PC-9 (cell line): ENCODE measurements at regions not wholly inside any gene's neighbourhood (a gene's known extent, or its start where the extent isn't known, plus 50 kb on each side); places are given as distances from the start of the nearest gene placed in this dataset.
"Not testable (repeated sequence)": the region's sequence is repeated elsewhere in the genome, so short reads cannot be mapped to it uniquely, and the experiment has no call there.

ENCODE experiments used
- BruUV-seq: library from RNA; stranded (reverse); fragments of 400-500 nt; replicated peaks from 2 replicates; lab custom pipeline; 2021; lab: Mats Ljungman, UMichigan
- CTCF ChIA-PET: fragments of 300-600 bp; sonication (Branson Sonifier 250); formaldehyde crosslinking; loops from one replicate; lab custom pipeline; 2022; ENCODE audit warnings: antibody characterized with exemption; lab: Charles Lee
- POLR2A ChIA-PET: fragments of 300-600 bp; sonication (Branson Sonifier 250); formaldehyde crosslinking; loops from one replicate; lab custom pipeline; 2022; ENCODE audit warnings: antibody characterized with exemption; ENCODE audit not compliant: unreplicated experiment; lab: Charles Lee
- DNase-seq, 2 experiments: peaks; one replicate each; pipeline versions ENCODE4 v3.0.0 to v3.0.0-alpha.2; 2015 to 2022; ENCODE audit warnings: mixed read lengths in 1 of 2
- H2AFZ ChIP-seq: fragments of 200-600 bp; sonication (generic); 2 replicates; pipeline ENCODE4 v1.8.1; 2017; ENCODE audit warnings: antibody characterized with exemption
- H3F3A ChIP-seq: fragments of 200-600 bp; sonication (generic); 2 replicates; pipeline ENCODE4 v1.8.1; 2017; ENCODE audit warnings: antibody characterized with exemption, mild to moderate bottlenecking, low read depth; ENCODE audit not compliant: insufficient read depth
- H3K27ac ChIP-seq: fragments of 200-600 bp; sonication (generic); 2 replicates; pipeline ENCODE4 v1.6.1; 2016; ENCODE audit warnings: mixed run types
- H3K27me3 ChIP-seq: fragments of 200-600 bp; sonication (generic); 2 replicates; pipeline ENCODE4 v1.6.1; 2016; ENCODE audit warnings: low read depth, mixed run types; ENCODE audit not compliant: insufficient read depth
- H3K36me3 ChIP-seq: fragments of 200-600 bp; sonication (generic); 2 replicates; pipeline ENCODE4 v1.6.1; 2016; ENCODE audit warnings: low read depth, mixed run types
- H3K4me1 ChIP-seq: fragments of 200-600 bp; sonication (generic); replicated peaks from 2 replicates; pipeline ENCODE4 v1.6.1; 2016; ENCODE audit warnings: mixed run types; ENCODE audit not compliant: insufficient read depth
- H3K4me2 ChIP-seq: fragments of 200-600 bp; sonication (generic); 2 replicates; pipeline ENCODE4 v1.6.1; 2017; ENCODE audit warnings: mixed run types
- H3K4me3 ChIP-seq: fragments of 200-600 bp; sonication (generic); 2 replicates; pipeline ENCODE4 v1.6.1; 2016; ENCODE audit warnings: mixed run types
- H3K79me2 ChIP-seq: fragments of 200-600 bp; sonication (generic); 2 replicates; pipeline ENCODE4 v1.6.1; 2017; ENCODE audit warnings: low read depth, mixed run types
- H3K9me2 ChIP-seq: fragments of 200-600 bp; sonication (generic); 2 replicates; pipeline ENCODE4 v1.8.1; 2017; ENCODE audit warnings: mild to moderate bottlenecking; ENCODE audit not compliant: insufficient read depth
- H3K9me3 ChIP-seq: fragments of 200-600 bp; sonication (generic); 2 replicates; pipeline ENCODE4 v1.8.1; 2016; ENCODE audit warnings: low read depth; ENCODE audit not compliant: insufficient read depth
- H4K20me1 ChIP-seq: fragments of 200-600 bp; sonication (generic); 2 replicates; pipeline ENCODE4 v1.8.1; 2017; ENCODE audit not compliant: insufficient read depth
- CTCF ChIP-seq: fragments of 200-600 bp; sonication (generic); conservative IDR thresholded peaks from 2 replicates; pipeline ENCODE4 v1.6.1; 2017; ENCODE audit warnings: mixed run types, antibody characterized with exemption, mild to moderate bottlenecking, moderate library complexity
- EZH2 ChIP-seq: fragments of 200-600 bp; sonication (generic); IDR thresholded peaks from 2 replicates; pipeline ENCODE4 v1.8.0; 2017; ENCODE audit warnings: antibody characterized with exemption, low read depth
- intact Hi-C: fragments of 100-400 bp; cut with micrococcal nuclease; formaldehyde crosslinking; loops from one replicate; pipeline ENCODE4 v1.10.0; 2022; ENCODE audit not compliant: unreplicated experiment

DNA sequence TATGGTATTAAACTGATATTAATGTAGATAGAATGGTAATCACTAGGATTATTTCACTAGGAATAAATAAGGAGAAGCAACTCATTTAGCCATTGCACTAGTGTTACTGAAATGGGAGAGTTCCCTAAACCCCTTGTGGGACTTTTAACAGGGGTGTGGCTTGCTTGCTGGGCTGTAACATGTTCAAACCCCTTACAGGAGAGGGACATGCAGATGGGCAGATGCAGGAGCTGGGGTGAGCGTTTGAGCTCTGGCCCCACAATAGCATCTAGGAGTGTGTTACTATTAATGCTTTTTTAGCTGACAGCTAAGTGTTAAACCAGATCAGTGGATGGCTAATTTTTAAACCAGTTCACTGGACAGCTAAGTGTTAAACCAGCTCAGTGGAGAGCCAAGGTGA, 89.3 kb upstream of the ST8SIA4 start:
- H3F3A ChIP-seq: no peaks in the 10 kb centered on the region
- intact Hi-C loops: no loop called here
- H3K4me3 ChIP-seq: no peak overlapping the region
- H3K27me3 ChIP-seq: no peaks in the 10 kb centered on the region
- ChIA-PET CTCF (no interaction called here), POLR2A (interaction anchor here (0.6 kb wide), 1 partner anchor 1555 kb away, joined by 4 read pairs; no protein-coding TSS in a partner anchor)
- BruUV-seq: no TSS peak
- no peak for DNase-seq
- TF ChIP-seq EZH2 (no peak), CTCF (no peak)
- H3K4me2 ChIP-seq: no peak overlapping the region
- no peaks in the 10 kb centered on the region for H3K79me2 ChIP-seq
- H3K36me3 ChIP-seq: no peaks in the 10 kb centered on the region
- no peaks in the 10 kb centered on the region for H3K4me1 ChIP-seq
- no peaks in the 10 kb centered on the region for H4K20me1 ChIP-seq
- no peaks in the 10 kb centered on the region for H3K9me3 ChIP-seq
- H3K9me2 ChIP-seq: no peaks in the 10 kb centered on the region
- H3K27ac ChIP-seq: no peak overlapping the region
- no peak overlapping the region for H2AFZ ChIP-seq

DNA sequence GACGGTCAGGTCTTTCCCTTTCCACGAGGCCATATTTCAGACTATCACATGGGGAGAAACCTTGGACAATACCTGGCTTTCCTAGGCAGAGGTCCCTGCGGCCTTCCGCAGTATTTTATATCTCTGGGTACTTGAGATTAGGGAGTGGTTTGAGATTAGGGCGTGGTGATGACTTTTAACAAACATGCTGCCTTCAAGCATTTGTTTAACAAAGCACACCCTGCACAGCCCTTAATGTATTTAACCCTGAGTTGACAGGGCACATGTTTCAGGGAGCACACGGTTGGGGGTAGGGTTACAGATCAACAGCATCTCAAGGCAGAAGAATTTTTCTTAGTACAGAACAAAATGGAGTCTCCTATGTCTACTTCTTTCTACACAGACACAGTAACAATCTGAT, 80.5 kb upstream of the ST8SIA4 start:
- not testable (repeated sequence) for H3K9me3 ChIP-seq

GRCh38 chr5:100974082-100974481, 71.0 kb upstream of the ST8SIA4 start:
- H4K20me1 ChIP-seq: no peaks in the 10 kb centered on the region
- ChIA-PET CTCF (no interaction called here), POLR2A (no interaction called here)
- no peak overlapping the region for H3K4me2 ChIP-seq
- intact Hi-C loops: no loop called here
- H3K27ac ChIP-seq: no peak overlapping the region
- H3K9me2 ChIP-seq: no peaks in the 10 kb centered on the region
- H3K9me3 ChIP-seq: no peaks in the 10 kb centered on the region
- H3K4me3 ChIP-seq: no peak overlapping the region
- H3K36me3 ChIP-seq: no peaks in the 10 kb centered on the region
- H3K79me2 ChIP-seq: no peaks in the 10 kb centered on the region
- H3K4me1 ChIP-seq: no peaks in the 10 kb centered on the region
- no peaks in the 10 kb centered on the region for H3K27me3 ChIP-seq
- no peak overlapping the region for H2AFZ ChIP-seq
- BruUV-seq: no TSS peak
- DNase-seq: no peak
- no peaks in the 10 kb centered on the region for H3F3A ChIP-seq
- TF ChIP-seq EZH2: no peak
- TF ChIP-seq CTCF: no peak

More for the DNA sequence above, 80.5 kb upstream of the ST8SIA4 start:
- H3K4me2 ChIP-seq, H3K36me3 ChIP-seq, DNase-seq, H2AFZ ChIP-seq, H3K79me2 ChIP-seq, H4K20me1 ChIP-seq, BruUV-seq, H3K27ac ChIP-seq, POLR2A ChIA-PET, intact Hi-C loops, H3K4me3 ChIP-seq, H3K4me1 ChIP-seq, H3F3A ChIP-seq, CTCF ChIA-PET, H3K27me3 ChIP-seq, H3K9me2 ChIP-seq: not testable (repeated sequence)

DNA sequence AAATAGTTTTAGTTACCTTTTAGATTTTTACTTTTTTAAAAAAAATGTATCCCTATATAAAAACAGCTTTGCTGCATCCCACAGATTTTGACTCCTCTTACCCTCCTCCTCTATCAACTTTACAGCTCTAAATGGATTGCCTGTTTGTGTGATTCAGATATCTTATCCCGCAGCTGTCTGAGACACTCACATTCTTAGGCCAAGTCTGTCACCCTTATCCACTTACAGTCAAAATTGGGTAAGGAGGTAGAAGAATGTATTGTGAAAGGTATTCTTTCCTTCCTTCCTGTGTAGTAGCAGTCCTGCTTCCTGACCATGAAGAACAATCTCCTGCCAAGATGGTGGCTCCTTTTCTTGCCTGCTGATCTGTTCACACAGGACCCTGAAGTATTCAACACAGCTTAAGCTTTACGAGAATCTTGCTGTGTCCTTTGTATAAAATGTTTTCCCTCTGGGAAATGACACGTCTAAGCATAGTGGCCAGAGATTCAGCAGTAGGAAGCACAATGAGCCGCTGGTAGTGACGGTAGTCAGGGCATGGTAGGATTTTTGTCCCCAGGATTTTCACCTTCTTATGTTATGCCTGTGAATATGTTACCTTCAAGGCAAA, 67.7 kb upstream of the ST8SIA4 start:
- Histone ChIP-seq H3K79me2 (no peaks in the 10 kb centered on the region), H3F3A (no peaks in the 10 kb centered on the region), H3K27me3 (no peaks in the 10 kb centered on the region), H3K4me2 (no peak overlapping the region), H3K4me1 (no peaks in the 10 kb centered on the region), H4K20me1 (no peaks in the 10 kb centered on the region), H3K9me2 (no peaks in the 10 kb centered on the region; the same call in 1 of the 2 replicates), H3K27ac (no peak overlapping the region), H3K36me3 (no peaks in the 10 kb centered on the region), H2AFZ (no peak overlapping the region), H3K9me3 (no peaks in the 10 kb centered on the region), H3K4me3 (no peak overlapping the region)
- TF ChIP-seq EZH2 (no peak), CTCF (no peak)
- POLR2A ChIA-PET: no interaction called here
- CTCF ChIA-PET: no interaction called here
- no peak for DNase-seq
- intact Hi-C loops: no loop called here
- BruUV-seq: no TSS peak
